ENCODE measurements at regions not wholly inside any gene's neighbourhood (a gene's known extent, or its start where the extent isn't known, plus 50 kb on each side); places are given as distances from the start of the nearest gene placed in this dataset.

GRCh38 chr9:16930578-16930977 lies 60.1 kb upstream of the BNC2 start:
- TF ChIP-seq CTCF (IDR thresholded peaks at IDR 0.05), result no peak
- no peak for TF ChIP-seq POLR2A (IDR thresholded peaks at IDR 0.05)
